GM19452 (cell line): ENCODE measurements at regions not wholly inside any gene's neighbourhood (a gene's known extent, or its start where the extent isn't known, plus 50 kb on each side); places are given as distances from the start of the nearest gene placed in this dataset.
"Not testable (repeated sequence)": the region's sequence is repeated elsewhere in the genome, so short reads cannot be mapped to it uniquely, and the experiment has no call there.

Source experiments
- ATAC-seq: cut with Tn5 transposase; IDR thresholded peaks from one replicate; pipeline ENCODE4 v1.9.1; 2021; ENCODE audit not compliant: unreplicated experiment

DNA sequence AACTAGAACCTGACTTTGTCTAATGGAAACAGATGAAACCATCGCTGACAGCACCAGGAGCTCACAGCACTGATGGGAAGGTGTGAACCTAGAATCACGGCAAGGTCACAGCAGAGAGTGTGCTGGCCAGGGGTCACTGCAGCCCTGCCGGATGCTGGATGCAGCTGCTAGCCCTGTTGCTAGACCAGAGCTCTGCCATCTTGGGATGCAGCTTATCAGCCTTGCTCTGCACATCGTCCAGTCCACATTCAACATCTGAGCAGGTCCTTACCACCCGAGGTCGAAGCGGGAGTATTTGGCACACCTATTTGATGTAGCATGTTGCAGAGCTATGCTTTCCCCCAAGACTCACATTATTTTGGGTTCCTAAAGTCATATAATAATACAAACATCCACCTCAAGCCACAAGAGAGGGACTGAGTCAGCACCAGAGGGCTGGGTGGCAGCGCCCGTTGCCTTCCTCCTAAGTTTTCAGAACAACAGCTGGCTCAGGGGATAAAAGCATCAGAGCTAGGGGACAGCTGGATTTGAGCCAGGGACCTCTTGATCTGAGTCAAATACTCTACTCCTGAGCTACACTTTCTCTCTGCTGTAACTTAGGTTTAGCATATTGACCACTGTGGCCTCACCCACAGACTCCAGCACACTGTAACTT lies 135.3 kb downstream of the ZNF467 start:
- ATAC-seq: no peak

- peak; percentile 50 for ATAC-seq
Observed at GRCh38 chr7:149635561-149636329, 137.6 kb downstream of the ZNF467 start.

DNA sequence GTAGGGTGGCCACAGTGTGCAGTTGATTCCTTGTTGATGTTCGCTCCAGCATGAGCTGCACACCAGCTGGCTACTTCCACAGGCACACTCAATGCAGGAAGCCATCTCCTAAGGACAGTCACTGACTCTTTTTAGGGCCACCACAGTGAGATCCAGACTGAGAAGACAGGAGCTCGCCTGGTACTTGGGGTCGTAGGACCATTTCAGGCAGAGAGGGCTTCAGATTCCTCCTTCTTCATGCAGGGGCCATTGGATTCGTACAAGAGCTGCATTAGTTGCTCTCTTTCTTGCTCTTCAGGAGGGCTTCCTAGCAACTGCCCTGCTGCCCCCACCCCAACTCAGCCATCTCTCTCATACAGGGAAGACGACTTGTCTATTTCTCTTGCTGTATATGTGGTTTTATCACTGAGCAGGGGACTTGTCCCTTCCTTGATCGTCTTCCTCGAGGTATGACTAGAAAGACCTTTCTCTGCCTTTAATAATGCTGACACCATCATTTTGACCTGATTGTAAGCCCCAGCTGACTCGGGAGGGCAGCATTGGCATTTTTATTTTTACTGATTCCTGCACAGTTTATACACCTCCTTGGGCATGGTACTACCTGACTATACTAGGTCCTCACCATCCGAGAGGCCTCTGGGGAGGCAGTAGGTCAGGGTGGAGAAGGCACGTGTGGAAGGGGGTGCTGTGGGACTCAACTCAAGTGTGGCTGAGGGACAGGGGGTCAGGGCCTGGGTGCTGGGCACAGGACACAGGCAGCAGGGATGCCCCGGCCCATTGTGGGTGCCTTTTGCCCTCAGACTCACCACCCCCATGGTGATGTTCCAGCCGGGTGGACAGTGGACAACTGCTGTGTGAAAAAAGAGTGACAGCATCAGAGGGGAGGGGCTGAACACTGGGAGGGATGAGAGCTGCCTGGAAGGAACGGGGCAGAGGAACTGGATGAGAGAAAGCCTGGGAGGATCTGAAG lies 136.7 kb upstream of the ZNF746 start:
- ATAC-seq: no peak

DNA sequence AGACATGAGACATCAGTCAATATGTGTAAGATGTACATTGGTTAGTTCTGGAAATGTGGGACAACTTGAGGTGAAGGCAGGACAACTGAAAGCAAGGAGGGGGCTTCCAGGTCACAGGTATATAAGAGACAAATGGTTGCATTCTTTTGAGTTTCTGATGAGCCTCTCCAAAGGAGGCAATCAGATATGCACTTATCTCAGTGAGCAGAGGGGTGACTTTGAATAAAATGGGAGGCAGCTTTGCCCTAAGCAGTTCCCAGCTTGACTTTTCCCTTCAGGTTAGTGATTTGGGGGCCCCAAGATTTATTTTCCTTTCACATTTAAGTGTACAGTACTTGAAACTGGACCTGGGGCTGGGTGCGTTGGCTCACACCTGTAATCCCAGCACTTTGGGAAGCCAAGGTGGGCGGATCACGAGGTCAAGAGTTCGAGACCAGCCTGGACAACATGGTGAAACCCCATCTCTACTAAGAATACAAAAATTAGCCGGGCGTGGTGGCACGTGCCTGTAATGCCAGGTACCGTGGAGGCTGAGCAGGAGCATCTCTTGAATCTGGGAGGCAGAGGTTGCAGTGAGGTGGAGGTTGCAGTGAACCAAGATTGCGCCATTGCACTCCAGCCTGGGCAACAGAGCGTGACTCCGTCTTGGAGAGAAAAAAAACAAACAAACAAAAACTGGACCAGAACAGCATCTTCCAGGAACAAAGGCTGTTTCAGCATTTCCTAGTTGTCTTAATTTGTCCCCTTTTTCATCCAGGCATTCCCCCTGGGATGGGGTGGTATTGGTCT lies 130.9 kb upstream of the ZNF746 start:
- ATAC-seq: not testable (repeated sequence)

DNA sequence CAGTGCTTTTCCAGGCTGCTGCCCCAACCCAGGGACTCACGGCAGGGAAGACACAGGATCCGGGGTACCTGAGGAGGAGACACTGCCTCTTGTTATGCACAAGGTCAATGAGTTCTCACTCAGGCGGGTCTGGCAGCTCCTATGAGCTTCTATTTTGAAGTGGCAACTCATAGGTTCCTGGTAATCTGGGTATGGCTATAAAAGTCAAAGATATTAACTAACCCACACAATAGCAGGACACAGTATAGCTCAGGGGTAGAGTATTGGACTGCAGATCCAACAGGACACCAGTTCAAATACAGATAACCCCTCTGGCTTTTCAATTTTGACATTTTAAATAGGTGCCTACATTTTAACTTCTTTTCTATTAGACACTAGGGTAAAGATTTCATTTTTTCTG lies 130.3 kb upstream of the ZNF746 start:
- no peak for ATAC-seq

- no peak for ATAC-seq
Observed at GRCh38 chr7:149626972-149627371, 129.4 kb upstream of the ZNF746 start.

DNA sequence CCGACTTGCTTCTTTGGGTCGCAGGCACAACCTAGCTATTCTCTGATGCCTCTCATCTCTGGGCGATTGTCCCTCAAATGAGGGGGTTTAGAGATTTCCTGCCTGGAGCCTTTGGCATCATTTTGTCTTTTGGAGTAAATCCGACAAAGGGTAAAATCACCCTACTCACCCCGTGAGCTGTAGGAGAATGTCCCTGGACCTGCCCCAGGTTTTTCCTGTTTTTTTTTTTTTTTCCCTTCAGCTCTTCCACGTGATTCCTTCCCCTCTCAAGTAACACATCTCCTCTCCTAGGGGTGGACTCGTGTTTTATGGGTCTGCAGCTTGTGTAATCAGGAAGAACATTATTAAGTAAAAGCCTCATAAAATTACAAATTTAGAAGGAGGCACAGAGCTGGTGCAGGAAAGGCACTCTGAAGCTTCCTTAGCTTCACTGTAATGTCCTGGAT lies 128.4 kb upstream of the ZNF746 start:
- ATAC-seq: no peak

DNA sequence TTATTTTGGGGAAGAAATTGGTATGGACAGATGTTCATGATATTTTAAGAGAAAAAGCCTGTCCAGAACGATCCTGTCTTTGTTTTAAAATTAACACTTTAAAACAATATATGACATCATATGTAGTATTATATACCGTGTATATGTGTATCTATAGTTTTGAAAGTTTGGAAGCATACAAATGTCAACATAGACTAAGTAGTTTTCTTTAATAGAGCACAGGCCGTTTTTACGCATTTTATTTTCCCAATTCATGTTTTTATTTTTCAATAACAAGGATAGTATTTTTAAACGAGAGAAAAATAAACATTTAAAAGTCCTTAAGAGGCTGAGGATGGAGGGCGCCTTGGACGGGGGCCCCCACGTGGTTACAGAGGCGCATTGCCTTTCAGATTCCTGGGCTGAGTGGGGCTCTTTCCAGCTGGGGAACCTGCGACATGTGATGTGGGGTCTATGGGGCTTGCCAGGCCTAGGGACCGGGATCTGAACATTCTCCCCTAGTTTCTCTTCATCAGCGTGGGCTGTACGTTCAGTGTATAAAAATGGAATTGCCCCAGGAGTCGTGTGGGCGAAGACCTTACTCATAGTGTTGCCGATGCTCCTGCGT lies 127.8 kb upstream of the ZNF746 start:
- no peak for ATAC-seq

DNA sequence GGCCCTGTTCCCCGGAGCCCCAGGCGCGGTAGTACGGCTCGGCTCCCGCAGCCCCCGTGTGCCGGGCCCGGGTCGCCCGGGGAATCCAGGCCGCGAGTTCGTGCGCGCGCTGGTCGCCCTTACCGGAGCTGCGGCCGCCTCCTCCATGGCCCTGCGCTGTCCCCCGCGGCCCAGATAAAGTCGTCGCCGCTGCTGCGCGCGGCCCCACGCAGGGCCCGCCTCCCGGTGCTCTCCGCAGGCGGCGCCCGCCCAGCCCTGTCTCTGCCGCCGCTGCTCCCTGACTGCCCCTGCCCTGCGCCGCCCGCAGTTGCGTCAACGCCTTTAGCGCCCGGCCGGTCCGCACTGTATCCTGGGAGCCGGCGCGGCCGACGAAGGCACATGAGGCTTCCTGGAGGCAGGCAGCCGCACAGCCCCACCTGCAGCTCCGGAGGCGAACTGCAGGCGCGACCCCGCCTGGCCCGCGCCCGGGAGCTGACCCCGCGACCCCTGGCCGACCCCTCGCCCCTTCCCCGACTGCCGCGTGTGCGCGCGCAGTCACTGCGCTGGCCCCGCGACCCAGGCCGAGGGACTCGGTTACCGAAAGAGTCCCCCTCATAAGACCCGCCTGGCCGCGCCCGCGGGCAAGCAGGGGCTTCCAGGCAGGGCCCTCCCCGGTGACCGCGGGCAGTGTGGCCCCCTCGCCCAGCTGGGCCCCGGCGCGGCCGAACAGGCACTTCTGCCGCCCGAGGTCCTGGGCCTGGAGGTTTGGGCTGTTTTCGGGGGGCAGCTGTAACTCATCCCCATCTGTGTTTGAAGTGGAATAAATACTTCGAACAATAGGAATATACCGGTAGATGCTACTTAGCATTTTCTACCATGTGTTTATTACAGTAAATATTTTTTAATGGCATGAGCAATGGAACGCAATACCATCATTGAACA lies 127.1 kb upstream of the ZNF746 start:
- ATAC-seq: peak; percentile 90

DNA sequence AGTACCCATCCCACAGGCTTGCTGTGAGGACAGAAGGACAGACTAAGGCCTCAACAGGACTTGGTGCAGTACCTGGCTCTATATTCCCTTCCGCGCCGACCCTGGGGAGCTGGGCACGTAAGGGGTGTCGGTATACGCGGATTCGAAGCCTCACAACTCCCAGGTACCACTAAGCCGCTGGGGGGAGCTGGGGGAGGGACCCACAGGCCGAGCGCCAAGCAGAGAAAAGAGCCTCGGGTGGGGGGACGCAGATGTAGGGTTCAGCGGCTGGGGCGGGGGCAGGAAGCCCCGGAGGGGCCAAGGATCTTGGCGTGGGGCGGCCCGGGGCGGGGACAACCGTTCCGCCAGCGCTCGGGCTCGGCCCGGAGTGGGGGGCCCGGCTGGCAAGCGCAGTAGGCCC lies 126.4 kb upstream of the ZNF746 start:
- ATAC-seq: peak; percentile 7

DNA sequence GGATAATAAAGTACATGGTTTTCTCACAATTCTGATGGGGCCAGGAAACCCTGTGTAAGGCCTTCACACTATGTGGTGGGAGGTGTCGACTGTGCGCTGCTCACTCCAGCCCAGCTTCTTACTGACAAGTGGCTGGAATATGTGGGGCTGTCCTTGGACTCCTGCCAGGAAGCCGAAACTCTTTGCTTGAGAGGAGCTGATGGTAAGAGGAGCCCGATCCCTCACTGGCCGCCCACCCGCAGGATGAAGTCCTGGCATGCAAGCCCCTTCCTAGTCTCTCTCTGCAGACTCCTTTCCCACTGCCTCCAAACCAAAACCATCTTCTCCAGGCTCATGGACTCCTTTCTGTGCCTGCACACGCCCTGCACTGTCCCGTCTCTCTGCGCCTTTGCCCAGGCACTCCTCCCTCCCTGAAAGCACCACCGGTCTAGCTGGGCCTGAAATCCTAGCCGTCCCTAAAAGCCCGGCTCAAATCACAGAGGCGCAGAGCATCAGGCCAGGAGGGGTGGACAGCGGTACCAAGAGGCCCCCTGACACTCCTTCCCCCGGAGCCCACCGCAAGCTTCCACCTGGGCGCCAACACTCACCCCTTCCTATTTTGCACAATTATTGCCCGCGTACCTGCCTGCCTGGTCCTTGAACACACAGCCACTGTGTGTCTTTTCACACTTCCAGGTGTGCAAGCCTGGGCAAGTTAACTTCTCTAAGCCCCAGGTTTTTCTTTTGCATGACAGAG lies 125.8 kb upstream of the ZNF746 start:
- not testable (repeated sequence) for ATAC-seq

GRCh38 chr7:149622444-149623210 lies 125.0 kb upstream of the ZNF746 start:
- ATAC-seq: no peak

DNA sequence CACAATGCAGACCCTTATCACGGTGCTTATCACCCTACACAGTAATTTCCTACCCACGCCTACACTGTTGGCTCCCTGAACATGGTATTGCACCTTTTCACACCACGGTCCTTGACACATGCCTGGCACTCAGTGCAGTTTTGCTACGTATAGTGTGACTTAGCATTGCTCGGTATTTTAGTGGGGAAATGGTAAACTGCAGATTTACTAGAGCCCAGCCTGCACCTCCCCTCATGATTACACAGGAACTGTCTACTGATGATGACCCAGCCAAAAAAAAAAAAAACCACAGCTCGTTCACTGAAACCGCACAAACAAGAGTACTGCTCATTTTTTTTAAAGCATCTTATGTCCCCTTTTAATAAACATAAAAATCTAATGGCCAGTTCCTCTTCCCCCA lies 124.2 kb upstream of the ZNF746 start:
- ATAC-seq: no peak

DNA sequence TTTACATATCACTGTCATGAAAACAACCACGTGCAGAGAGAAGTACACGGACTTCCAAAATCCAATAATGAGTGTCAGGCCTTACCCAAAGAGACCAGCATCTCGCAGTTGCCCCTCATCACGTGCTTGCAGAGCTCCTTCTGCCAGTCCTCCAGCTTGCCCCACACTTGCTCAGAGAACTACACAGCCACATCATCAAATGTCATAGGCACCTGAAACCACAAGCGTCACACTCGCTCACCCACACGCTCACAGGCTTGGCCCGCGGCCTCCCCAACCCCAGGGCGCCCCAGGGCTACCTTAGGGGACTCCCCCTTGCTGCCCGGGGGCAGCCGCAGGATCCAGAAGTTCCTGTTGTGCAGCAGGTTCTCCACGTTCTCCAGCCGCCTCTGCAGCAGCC lies 123.4 kb upstream of the ZNF746 start:
- ATAC-seq: peak; percentile 46

DNA sequence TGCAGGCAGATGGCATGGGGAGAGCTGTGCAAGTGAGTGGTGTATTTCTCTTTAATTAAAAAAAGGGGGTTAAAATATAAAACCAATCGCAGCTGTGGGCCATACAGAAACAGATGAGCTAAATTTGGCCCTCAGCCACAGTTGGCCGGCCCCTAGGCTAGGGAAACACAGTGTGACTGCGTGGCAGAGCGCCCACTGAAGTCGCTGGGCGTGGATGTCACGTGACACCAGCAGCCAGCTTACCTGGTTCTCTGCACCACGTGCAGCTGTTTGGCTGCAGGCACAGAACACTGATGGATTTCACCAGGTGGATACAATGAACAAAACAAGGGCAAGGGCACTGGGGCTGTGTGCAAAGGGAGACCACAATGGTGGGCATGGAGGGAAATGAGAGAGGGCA lies 119.3 kb upstream of the ZNF746 start:
- no peak for ATAC-seq

GRCh38 chr7:149615690-149616270 lies 118.2 kb upstream of the ZNF746 start:
- ATAC-seq: no peak

DNA sequence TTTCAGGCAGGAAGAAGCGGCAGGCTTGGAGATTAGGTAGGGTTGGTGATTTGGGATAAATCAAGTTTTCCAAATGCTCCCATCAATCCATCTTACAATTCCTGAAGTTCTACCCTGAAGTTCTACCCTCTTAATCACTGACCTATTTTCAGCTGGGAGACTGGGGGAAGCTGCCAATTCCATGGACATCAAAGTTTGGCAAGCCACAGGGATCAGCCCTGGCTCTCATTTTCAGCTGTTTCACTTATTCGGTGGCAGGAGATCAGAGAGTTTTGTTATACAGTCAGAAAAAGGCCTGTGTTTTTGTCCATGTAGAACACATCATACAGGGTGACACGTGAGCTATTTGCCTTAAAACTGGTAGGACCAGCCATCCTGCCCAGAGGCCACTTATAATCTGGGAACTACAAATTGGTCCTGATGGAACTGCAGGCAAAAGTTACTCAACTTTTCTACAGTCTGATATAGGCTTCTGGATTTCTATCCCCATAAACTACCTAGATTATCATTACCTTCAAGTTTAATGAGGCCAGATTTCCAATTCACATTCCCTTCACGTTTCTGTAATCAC lies 112.9 kb upstream of the ZNF746 start:
- ATAC-seq: no peak
